ENCODE measurements at regions not wholly inside any gene's neighbourhood (a gene's known extent, or its start where the extent isn't known, plus 50 kb on each side); places are given as distances from the start of the nearest gene placed in this dataset.
"Not testable (repeated sequence)": the region's sequence is repeated elsewhere in the genome, so short reads cannot be mapped to it uniquely, and the experiment has no call there.

- no peak for DNase-seq
Measured at GRCh38 chr6:26175033-26175427, 87.8 kb downstream of the HFE start.

- DNase-seq, result peak; percentile 70
Measured at GRCh38 chr6:26175428-26176181, 88.4 kb downstream of the HFE start.

- no peak for DNase-seq
Measured at GRCh38 chr6:26179675-26180074, 92.4 kb downstream of the HFE start.

GRCh38 chr6:26180346-26180745, 93.1 kb downstream of the HFE start:
- no peak for DNase-seq

- no peak for DNase-seq
Measured at GRCh38 chr6:26183237-26183580, 96.0 kb downstream of the HFE start.

- DNase-seq, result peak; percentile 96
Measured at GRCh38 chr6:26183581-26184366, 96.5 kb downstream of the HFE start.

- DNase-seq, result no peak
Measured at GRCh38 chr6:26184367-26184891, 97.2 kb downstream of the HFE start.

- DNase-seq, result no peak
Measured at GRCh38 chr6:26185004-26185403, 97.8 kb downstream of the HFE start.

GRCh38 chr6:26185802-26186201, 98.6 kb downstream of the HFE start:
- DNase-seq, result no peak

- no peak for DNase-seq
Measured at GRCh38 chr6:26186652-26187051, 99.4 kb downstream of the HFE start.

GRCh38 chr6:26187292-26187691, 100.1 kb downstream of the HFE start:
- DNase-seq, result no peak

GRCh38 chr6:26187981-26188635, 100.9 kb downstream of the HFE start:
- peak; percentile 58 for DNase-seq

GRCh38 chr6:26191512-26191911, 104.3 kb downstream of the HFE start:
- DNase-seq, result not testable (repeated sequence)

- DNase-seq, result no peak
Measured at GRCh38 chr6:26193467-26194328, 106.5 kb downstream of the HFE start.

- no peak for DNase-seq
Measured at GRCh38 chr6:26194329-26194701, 107.1 kb downstream of the HFE start.

- DNase-seq, result no peak
Measured at GRCh38 chr6:26194816-26195375, 107.7 kb downstream of the HFE start.

- DNase-seq, result peak; percentile 97
Measured at GRCh38 chr6:26195376-26195923, 108.2 kb downstream of the HFE start.

- DNase-seq, result peak; percentile 55
Measured at GRCh38 chr6:26195924-26196845, 109.0 kb downstream of the HFE start.

- peak; percentile 97 for DNase-seq
Measured at GRCh38 chr6:26196846-26197635, 109.8 kb downstream of the HFE start.

- DNase-seq, result no peak
Measured at GRCh38 chr6:26197636-26197932, 110.4 kb downstream of the HFE start.

Measured in tongue (tissue), 1 donor.